HG03575 (cell line): ENCODE measurements at regions not wholly inside any gene's neighbourhood (a gene's known extent, or its start where the extent isn't known, plus 50 kb on each side); places are given as distances from the start of the nearest gene placed in this dataset.
"Not testable (repeated sequence)": the region's sequence is repeated elsewhere in the genome, so short reads cannot be mapped to it uniquely, and the experiment has no call there.

ENCODE experiments used
- ATAC-seq: cut with Tn5 transposase; IDR thresholded peaks from one replicate; pipeline ENCODE4 v1.9.1; 2021; ENCODE audit not compliant: unreplicated experiment, insufficient number of reproducible peaks, low FRiP score; ENCODE audit errors: extremely low read depth

DNA sequence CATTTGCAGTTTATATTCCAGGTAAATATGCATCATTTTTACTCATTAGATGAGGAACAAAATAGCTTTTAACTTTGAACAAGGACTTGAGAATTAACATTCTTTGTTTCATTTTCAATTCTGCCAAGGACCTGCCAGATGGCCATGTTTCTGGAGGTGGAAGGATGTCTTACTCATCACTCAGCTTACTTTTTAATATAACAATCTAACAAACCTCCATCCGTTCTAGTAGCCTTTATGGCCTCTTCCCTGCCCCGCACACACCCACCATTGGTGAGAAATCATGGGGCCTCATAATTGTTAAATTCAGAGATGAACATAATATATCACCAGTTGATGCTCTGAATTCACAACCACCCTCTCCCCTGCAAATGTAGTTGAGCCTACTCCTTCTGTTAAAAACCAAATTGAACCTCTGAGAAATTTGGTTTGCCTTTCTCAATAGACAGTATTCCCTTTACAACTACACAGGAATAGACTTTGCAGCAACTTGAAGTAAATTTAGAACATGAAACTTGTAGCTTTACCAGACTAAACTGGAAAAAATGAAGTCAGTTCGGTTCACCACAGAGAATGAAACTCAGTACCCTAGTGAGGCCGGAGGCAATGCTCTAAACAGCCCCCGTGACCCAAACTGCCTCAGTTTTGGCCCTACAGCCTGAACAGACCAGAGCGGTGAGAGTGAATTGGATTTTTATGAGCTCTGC, 50.1 kb upstream of the ACSL4 start:
- no peak for ATAC-seq

DNA sequence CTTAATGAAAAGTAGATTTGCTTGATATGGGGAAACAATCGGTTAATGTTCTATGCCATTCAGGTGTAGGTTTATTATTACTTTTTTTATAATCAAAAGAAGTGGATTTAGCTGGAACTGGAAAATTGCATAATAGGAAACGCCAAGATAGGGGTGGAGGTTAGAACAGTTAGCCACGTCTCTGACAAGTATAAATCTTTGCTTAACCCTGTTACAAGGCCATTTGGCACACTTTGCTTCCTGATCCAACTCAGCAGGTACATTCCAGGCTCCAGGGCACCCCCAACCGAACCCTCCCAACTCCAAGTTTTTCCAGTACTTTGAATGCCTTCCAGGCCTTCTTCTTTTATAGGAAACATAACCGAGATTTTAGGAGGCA, 50.6 kb upstream of the ACSL4 start:
- ATAC-seq, result no peak

DNA sequence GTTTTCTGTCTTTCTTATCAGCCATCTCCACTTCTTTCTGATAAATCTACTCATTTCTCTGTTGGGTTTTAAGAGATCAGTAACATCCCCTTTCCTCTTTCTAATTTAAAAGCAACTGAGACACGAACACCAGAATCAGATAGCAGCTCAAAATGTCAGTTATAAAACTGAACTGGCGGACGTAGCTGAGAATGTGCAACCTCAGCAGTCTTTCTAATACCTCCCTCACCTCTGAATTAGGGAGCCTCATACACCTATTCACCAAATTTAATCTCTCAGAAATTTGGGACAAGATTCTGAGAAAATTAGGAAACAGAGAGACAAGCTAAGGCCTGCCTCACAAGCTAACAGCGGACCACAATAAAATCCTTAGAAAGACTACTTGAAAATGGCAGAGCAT, 52.0 kb upstream of the ACSL4 start:
- no peak for ATAC-seq

DNA sequence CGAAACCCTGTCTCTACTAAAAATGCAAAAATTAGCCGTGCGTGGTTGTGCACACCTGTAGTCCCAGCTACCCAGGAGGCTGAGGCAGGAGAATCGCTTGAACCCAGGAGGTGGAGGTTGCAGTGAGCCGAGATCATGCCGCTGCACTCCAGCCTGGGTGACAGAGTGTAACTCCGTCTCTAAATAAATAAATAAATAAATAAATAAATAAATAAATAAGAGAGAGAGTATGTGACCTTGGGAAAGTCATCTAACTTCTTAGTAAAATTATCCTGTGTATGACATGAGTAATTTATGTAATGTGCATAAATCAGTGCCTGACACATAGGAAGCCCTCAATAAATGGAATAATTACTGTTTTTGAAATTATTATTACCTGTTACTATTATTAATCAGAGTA, 57.5 kb upstream of the ACSL4 start:
- ATAC-seq, result not testable (repeated sequence)

DNA sequence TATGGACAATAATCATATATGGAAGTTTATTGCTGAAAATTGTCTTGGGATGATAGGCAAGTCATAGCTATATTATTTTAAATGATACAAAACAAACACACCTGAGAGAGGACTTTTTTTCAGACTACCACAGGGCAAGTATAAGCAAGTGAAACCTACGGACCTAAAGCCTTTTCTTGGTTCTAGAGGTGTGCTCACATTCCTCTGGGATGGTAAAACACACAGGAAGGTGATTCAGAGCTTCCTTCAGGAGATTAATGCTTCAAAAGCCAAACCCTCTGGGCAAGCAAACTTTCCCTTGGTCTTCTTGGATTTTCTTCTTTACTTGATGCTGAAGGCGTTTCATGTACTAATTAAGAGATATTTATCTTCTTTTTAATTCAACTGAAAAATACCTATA, 60.1 kb upstream of the ACSL4 start:
- no peak for ATAC-seq

DNA sequence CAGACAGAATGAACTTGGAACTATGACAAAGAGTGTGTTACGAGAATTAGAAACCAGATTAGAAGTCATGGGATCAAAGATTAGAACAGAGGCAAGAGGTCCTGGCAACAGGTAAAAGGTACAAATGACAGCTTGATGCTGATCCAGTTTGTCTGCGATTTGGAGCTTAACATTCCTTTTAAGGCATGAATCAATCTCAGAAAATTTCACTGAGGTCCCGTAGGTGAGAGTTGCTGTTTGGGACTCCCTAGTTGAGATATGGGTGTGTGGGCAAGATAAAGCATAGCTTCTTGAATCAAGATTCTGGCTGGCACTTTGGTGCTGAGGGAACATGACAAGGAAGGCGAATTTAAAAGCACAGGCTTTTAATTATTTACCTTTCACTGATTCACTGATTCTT, 62.6 kb upstream of the ACSL4 start:
- no peak for ATAC-seq

DNA sequence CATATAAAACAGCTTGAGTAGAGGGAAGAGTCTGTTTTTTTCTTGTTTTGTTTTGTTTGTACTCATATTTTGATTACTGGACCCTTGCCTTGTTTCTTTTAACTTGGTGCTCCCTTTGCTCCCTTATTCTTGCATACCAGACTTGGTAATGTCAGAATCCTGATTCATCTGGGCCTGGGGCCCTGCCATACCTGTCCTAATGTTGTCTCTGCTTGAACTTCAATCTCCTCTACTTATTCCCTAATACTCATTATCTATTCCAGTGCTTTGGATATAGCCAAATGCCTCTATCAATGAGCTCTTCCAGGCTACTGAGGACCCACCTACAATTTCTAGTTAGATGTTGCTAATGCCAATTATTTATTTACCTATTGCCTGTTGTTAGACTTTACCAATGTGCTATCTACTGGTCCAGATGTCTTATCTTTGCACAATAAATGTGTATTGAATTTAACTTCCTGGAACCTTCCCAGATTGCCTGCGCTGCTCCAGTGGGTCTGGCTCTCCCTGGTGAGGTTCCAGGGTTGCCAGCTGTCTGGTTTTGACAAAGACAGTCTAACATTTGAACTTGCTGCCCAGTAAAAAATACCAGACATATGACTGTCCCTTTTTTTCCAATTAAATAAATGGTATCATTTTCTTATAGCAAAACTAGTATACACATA, 64.4 kb upstream of the ACSL4 start:
- no peak for ATAC-seq

DNA sequence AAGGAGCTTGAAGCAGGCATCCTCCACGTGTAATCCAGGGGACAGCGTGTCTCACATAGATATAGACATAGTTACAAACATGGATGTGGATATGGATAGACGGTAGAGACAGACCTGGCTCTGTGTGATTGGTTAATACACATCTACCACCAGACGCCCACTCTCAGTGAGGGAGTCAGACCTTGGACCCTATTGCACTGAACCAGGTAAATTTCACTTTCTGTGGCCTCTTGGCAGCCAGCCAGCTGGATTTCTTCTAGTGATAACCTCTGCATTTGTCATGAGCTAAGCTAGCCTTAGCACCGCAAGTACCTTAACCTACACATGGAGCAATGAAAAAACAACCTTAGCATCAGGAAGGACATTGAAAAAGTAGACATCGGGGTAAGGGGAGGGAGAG, 79.2 kb upstream of the ACSL4 start:
- no peak for ATAC-seq

DNA sequence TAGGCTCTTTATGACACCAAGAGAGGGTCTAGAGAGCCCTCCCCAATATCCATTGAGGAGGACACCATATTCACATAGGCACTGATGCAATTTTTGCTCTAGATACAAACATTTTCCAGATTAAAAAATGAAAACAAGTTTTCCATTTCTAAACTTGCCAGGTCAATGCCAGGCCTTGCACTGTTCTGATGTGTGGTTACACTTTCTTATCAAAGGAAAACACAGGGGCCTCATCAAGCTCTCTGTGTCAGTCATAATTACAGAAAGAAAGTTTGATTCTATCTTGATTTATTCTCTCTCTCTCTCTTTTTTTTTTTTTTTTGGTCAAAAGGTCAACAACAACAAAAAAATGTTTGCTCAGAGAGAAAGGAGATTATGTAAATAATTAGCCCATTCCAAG, 80.2 kb upstream of the ACSL4 start:
- no peak for ATAC-seq

DNA sequence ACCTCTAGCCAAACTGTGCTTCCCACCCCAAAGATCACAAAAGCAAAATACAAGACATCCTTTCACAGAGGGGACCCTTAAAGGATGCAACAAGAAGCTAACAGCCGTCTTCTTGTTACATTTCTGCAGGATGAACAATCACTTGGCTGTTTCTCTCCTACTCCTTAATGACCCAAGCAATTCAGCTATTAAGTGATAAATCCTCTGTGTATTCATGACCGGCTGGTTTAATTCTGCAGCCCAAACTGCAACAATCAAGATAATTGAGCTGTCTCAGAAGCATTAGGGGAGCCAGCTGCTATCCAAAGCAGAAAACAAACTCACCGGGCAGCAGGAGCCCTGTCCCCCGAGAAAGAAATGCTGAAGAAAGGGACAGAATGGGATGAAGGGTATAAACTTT, 85.9 kb upstream of the ACSL4 start:
- ATAC-seq, result no peak

DNA sequence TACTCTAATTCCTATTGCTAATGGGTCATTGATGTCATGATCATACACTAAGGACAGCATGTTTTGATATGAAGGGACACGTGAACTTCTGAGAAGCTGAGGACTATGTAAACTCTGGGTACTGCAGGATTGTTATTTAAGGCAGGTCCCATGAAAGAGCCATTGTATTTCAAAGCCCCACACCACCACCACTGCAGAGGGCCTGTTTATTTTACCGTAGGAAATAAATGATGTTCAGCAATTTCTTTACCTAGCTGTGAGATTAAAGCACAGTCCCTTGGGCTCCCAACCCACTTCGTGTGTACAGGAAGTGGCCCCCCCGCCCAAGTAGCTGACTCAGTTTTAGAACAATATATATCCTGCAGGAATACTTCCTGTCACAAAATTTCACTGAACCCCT, 89.8 kb upstream of the ACSL4 start:
- no peak for ATAC-seq

DNA sequence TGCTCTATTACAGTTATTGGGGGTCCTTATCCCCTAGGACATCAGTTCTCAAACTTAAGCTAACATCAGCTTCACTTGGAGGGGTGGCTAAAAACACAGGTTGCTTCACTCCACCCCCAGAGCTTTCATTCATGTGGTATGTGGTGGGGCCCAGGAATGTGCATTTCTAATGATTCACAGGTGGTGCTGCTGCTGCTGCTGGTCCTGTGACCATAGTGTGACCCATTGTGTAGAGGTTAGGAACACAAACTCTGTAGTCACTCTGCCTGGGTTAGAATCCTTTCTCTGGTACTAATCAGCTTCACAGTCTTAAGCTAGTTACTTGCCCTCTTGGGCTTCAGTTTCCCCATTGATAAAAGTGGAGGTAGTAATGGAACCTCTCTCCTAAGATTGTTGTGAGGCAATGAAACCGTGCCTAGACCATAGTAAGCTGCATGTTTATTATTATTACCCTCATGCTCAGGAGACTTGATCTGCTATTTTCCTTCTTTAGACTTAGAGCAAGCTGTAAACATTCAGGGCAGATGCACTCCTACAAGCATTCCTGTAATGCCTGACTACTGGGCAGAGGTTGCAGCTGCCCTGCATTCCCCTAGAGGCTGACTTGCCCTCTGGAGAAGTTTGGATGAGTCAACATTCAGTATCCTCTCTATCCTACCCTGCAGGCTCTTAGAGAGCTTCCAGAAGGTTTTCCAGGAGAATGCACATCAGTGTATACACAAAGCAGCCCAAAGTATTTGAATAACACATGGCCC, 94.1 kb upstream of the ACSL4 start:
- ATAC-seq, result no peak

DNA sequence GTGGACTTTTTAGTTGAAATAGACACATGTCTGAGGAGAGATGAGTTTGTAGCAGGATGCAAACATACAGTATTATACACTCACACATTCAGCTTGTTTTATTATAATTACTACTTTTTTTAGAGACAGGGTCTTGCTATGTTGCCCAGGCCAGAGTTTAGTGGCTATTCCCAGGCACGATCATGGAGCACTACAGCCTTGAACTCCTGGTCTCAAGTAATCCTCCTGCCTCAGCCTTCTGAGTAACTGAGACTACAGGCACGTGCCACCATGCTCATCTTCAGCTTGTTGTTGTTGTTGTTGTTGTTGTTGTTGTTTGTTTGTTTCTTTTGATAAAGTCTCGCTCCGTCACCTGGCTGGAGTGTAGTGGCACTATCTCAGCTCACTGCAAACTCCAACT, 94.7 kb upstream of the ACSL4 start:
- ATAC-seq, result no peak

DNA sequence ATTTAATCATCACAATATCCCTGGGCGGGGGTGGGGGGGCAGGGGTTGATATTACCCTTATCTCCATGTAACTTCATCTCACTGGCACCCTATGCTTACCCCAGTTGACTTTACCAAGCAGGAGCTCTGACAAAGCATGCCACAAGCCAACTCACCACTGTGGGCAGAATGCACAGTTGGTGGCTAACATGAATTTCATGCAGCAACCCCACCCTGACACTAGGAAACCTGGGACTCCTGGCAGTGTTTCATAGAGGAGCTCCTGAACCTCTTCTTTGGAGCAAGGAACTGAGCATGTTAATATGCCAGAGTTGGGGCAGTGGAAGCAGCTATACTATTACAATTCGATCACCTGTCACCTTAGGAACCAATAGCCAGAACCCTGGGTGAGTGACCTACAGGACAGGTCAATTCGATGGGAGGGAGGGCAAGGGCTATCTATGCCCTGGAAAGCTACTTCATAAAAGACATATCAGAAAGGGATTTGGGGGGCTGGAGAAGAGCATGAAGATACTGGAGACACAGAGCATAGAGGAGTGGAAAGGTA, 97.2 kb upstream of the ACSL4 start:
- no peak for ATAC-seq

DNA sequence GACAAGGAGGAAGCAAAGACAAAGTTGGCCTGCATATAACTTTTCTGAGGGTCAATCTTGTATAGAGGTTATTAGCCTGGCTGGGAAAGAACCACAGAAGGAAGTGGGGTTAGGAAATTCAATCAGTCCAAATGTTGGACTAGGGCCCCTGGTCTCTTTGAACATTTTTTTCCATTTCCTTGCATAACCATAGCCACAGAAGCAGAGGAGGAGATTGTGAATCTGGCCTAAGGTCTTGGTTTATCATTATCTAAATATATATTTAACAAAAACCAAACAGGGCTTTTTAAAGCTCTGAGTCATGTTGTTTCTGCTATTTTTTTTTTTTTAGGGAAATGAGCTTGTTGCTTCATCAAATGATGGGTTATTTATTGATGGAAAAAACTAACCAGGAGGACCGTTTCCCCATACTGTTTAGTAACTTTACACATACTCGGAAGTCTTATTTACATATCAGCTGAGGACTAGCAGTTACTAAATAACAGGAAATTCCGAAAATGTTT, 97.7 kb upstream of the ACSL4 start:
- no peak for ATAC-seq

DNA sequence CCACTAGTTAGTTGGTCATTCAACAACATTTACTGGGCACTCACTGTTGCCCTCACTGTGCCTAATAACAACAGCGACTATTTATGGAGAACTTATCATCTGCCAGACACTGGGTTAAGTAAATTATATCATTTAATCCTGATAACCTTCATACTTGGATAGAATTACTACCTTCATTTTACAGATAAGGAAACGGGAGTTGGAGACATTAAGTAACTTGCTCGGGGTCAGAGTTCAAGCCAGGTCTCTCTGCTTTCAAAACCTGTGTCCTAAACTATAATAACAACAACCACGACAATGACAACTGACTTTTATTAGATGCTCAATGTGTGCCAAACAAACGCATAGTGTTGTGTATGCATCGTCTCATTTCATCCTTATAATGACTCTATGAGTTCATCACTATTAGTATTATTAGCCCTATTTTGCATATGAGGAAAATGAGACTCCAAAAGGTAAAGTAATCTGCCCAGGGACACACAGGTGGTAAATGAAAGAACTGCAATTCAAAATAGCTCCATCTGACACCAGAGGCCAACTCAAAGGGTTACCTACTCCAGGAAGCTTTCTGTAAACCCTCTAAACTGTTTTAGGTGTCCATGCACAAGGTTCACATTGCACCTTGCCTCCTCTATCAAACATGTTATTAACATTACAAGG, 98.4 kb upstream of the ACSL4 start:
- no peak for ATAC-seq

DNA sequence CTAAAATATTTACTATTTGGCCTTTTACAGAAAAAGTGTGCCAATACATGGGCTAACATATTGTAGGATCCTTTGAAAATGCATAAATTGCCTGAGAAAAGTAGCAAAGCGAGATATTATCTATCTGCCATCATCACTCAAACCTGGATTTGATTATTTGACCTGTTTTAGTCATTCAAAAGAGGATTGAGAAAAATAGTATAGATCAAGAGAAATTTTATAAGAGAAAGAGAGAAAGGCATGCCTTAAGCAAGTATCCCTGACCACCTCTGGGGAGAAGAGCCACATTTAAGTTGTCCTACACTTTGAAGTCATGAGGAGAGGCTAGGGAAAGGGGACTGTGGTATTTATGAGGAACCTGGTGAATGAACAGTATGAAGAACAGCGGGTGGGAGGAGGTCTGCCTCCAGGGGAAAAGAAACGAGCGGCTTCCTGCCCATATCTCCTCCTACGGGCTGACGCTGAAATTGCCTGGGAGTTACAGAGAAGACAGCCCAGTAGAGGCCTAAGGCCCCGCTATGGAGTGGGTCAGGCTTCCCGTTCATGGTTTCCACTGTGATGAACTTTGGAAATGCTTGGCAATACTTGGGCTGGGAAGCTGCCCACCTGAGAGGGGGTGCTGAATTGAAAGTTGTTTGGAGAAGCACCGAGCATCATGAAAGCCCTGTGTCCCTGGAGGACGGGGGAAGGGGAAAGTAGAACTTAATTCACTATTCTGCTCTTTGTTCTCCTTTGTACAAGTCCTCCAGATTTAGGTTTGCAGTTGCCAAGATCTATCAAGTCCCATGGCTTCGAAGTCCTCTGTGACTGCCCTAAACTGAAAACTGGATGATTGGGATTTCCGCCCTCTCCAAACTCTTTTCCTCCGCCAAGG, 106.9 kb upstream of the ACSL4 start:
- ATAC-seq, result no peak

DNA sequence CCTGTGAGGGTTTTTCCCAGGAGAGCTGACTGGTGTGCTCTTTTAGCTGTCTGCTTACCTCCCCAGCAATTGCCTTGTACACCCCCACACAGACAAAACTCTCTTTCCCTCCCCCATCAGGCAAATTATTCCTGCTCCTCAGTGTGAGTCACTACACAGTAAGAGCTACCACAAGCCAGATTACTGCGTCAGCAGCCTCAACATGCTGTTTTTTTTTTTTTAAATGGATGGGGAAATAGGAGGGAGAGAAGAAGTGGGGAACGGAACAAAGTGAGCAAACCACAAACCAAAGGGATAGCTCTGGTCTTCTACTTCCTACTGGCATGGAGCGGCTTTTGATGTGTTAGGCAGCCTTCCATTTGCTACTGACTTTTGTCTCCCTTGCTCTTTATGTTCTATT, 107.5 kb upstream of the ACSL4 start:
- no peak for ATAC-seq

DNA sequence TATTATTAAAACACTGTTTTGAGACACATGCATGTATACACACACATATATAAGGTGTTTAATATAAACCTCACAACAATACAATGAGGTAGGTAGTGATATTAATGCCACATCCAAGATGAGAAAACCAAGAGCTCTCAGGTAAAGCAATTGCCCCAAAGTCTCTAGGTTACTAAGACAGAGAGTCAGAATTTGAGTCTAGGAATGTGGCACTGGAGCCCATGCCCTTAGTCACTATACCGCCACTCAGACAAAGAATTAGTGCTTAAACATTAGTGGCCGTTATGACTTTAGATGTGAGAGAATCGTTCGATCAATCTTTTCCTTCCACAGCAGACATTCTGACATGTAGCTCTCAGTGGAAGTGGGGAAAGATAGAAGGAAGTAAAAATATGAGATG, 108.2 kb upstream of the ACSL4 start:
- no peak for ATAC-seq
